Stomach (tissue), 8 donors: ENCODE measurements at regions not wholly inside any gene's neighbourhood (a gene's known extent, or its start where the extent isn't known, plus 50 kb on each side); places are given as distances from the start of the nearest gene placed in this dataset.

Experiments
- DNase-seq, 2 donors: peaks; one replicate each; pipeline versions ENCODE4 v3.0.0 to v3.0.0-alpha.2; 2013 to 2019
- H3K27ac ChIP-seq, 5 donors: fragments of 200-600 bp in 4 of 5; sonication (generic) in 4 of 5; one replicate each; pipeline ENCODE4 v1.5.1; 2013 to 2019; ENCODE audit warnings: mild to moderate bottlenecking in 1 of 5, moderate library complexity in 1 of 5
- H3K27me3 ChIP-seq, 3 donors: fragments of 200-600 bp; sonication (generic); one replicate each; pipeline ENCODE4 v1.5.1; 2017 to 2019; ENCODE audit warnings: mixed run types in 1 of 3
- H3K36me3 ChIP-seq, 4 donors: fragments of 200-600 bp; sonication (generic); 1 replicate in 3 of 4; 2 replicates in 1 of 4; pipeline ENCODE4 v1.5.1; 2016 to 2019
- H3K4me1 ChIP-seq, 4 donors: fragments of 200-600 bp; sonication (generic); one replicate each; pipeline ENCODE4 v1.5.1; 2016 to 2019
- H3K4me3 ChIP-seq, 4 donors: fragments of 200-600 bp; sonication (generic) in 3 of 4; one replicate each; pipeline ENCODE4 v1.5.1; 2016 to 2019; ENCODE audit warnings: mild to moderate bottlenecking in 1 of 4
- H3K9me3 ChIP-seq, 4 donors: fragments of 200-600 bp; sonication (generic); one replicate each; pipeline ENCODE4 v1.5.1; 2016 to 2019
- CTCF ChIP-seq, 7 experiments: fragments of 450-650 bp in 4 of 7; fragments of 200-600 bp in 3 of 7; sonication (generic) in 3 of 7; IDR thresholded peaks; one replicate each; pipeline ENCODE4 v1.5.1; 2016 to 2019; ENCODE audit warnings: antibody characterized with exemption in 7 of 7, control low read depth in 2 of 7, mild to moderate bottlenecking in 1 of 7
- EP300 ChIP-seq: sonication (generic); formaldehyde crosslinking; IDR thresholded peaks from one replicate; pipeline ENCODE4 v1.6.1; 2017; ENCODE audit warnings: antibody characterized with exemption
- POLR2A ChIP-seq, 4 donors: fragments of 450-650 bp; IDR thresholded peaks; one replicate each; pipeline ENCODE4 v1.6.1; 2016; ENCODE audit warnings: antibody characterized with exemption in 4 of 4, control low read depth in 2 of 4, mild to moderate bottlenecking in 1 of 4, moderate library complexity in 1 of 4
- POLR2AphosphoS5 ChIP-seq, 3 donors: sonication (generic); formaldehyde crosslinking; IDR thresholded peaks; one replicate each; pipeline ENCODE4 v1.6.1; 2016; ENCODE audit warnings: antibody characterized with exemption in 3 of 3
- WGBS, 5 donors: extraction: QIAGEN DNeasy Blood & Tissue Kit in 3 of 5; methylation state at CpG; one replicate each; pipeline versions ENCODE4 v1.1.5 to v1.1.7; 2013 to 2018; 5-methylcytosine and 5-hydroxymethylcytosine counted together
- intact Hi-C: fragments of 100-400 bp; cut with DNase I; formaldehyde crosslinking; loops from one replicate; pipeline ENCODE4 v1.15.1; 2023; ENCODE audit warnings: low total_unique reads
- donor health status: healthy with polysubstance abuse.
- donor health status: Bipolar disorder and iron deficiency.
- donor health status: healthy.

- no peaks in the 10 kb centered on the region for H3K27me3 ChIP-seq
- WGBS, 5 donors: 26 to 35% (median 30%) methylated on average over 5 of the region's 5 CpGs
- no peak for DNase-seq
Observed at GRCh38 chr4:151957153-151957552, 196.3 kb upstream of the GATB start.

GRCh38 chr4:151955721-151956380 is 195.0 kb upstream of the GATB start:
- H3K27me3 ChIP-seq: no peaks in the 10 kb centered on the region
- TF ChIP-seq POLR2A (IDR thresholded peaks at IDR 0.05): no peak
- no peak for TF ChIP-seq EP300
- no peak for TF ChIP-seq POLR2AphosphoS5 (IDR thresholded peaks at IDR 0.05)
- no peak for TF ChIP-seq CTCF (IDR thresholded peaks at IDR 0.05)
- H3K9me3 ChIP-seq: no peaks in the 10 kb centered on the region
- intact Hi-C loops: no loop called here
- no peak overlapping the region for H3K4me3 ChIP-seq
- no peak for DNase-seq
- H3K4me1 ChIP-seq: peaks cover 0 to 4% (median 0%) of the 10 kb centered on the region in 4 donors
- H3K36me3 ChIP-seq: no peaks in the 10 kb centered on the region
- 72 to 87% (median 81%) methylated on average over 5 of the region's 5 CpGs for WGBS, 5 donors
- H3K27ac ChIP-seq: no peak overlapping the region

More at GRCh38 chr4:151957153-151957552, 196.3 kb upstream of the GATB start:
- Histone ChIP-seq H3K4me1 (peaks cover 0 to 7% (median 0%) of the 10 kb centered on the region in 4 donors), H3K9me3 (no peaks in the 10 kb centered on the region), H3K4me3 (no peak overlapping the region), H3K27ac (no peak overlapping the region), H3K36me3 (no peaks in the 10 kb centered on the region)
- no peak for TF ChIP-seq POLR2A (IDR thresholded peaks at IDR 0.05)
- no peak for TF ChIP-seq CTCF (IDR thresholded peaks at IDR 0.05)
- no peak for TF ChIP-seq POLR2AphosphoS5 (IDR thresholded peaks at IDR 0.05)
- TF ChIP-seq EP300: no peak
- intact Hi-C loops: no loop called here

- 75 to 85% (median 82%) methylated on average over 6 of the region's 6 CpGs for WGBS, 5 donors
- Histone ChIP-seq H3K9me3 (no peaks in the 10 kb centered on the region), H3K4me1 (no peaks in the 10 kb centered on the region), H3K36me3 (no peaks in the 10 kb centered on the region), H3K27ac (no peak overlapping the region), H3K27me3 (no peaks in the 10 kb centered on the region), H3K4me3 (no peak overlapping the region)
- DNase-seq: no peak
- intact Hi-C loops: no loop called here
- TF ChIP-seq POLR2A (IDR thresholded peaks at IDR 0.05) (no peak), EP300 (no peak), POLR2AphosphoS5 (IDR thresholded peaks at IDR 0.05) (no peak), CTCF (IDR thresholded peaks at IDR 0.05) (no peak)
Observed at GRCh38 chr4:151953795-151954372, 193.1 kb upstream of the GATB start.

- Histone ChIP-seq H3K27ac (no peak overlapping the region), H3K4me1 (no peaks in the 10 kb centered on the region), H3K27me3 (no peaks in the 10 kb centered on the region), H3K9me3 (no peaks in the 10 kb centered on the region), H3K36me3 (no peaks in the 10 kb centered on the region), H3K4me3 (no peak overlapping the region)
- intact Hi-C loops: no loop called here
- whole genome bisulfite sequencing, 5 donors: 89 to 100% (median 93%) methylated on average over 1 of the region's 1 CpG
- DNase-seq: no peak
- TF ChIP-seq CTCF (IDR thresholded peaks at IDR 0.05) (no peak), EP300 (no peak), POLR2AphosphoS5 (IDR thresholded peaks at IDR 0.05) (no peak), POLR2A (IDR thresholded peaks at IDR 0.05) (no peak)
Observed at GRCh38 chr4:151953312-151953711, 192.5 kb upstream of the GATB start.
